ENCODE measurements at regions not wholly inside any gene's neighbourhood (a gene's known extent, or its start where the extent isn't known, plus 50 kb on each side); places are given as distances from the start of the nearest gene placed in this dataset.

DNA sequence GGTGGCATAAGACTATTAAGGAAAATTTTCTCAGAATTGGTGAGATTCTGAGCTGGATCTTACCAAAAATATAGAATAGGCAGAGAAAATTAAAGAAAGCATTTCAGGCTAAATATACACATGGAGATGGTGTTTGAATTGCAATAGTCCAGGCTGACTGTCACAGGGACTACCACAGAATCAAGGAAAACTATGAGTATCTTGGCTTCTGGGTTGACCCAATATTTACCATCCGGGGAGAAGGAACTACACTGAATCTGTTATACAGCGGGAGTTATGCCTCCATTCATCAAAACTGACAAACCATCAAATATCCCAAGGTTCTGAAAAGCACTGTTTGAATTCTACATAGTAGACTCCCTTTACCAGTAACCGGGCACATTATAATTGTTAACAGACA lies 102.2 kb downstream of the TUSC7 start:
- TF ChIP-seq CTCF (IDR thresholded peaks at IDR 0.05) = no peak
- no peak for TF ChIP-seq POLR2A (IDR thresholded peaks at IDR 0.05)

Measured in thyroid gland (tissue), 4 donors.